ENCODE measurements at regions not wholly inside any gene's neighbourhood (a gene's known extent, or its start where the extent isn't known, plus 50 kb on each side); places are given as distances from the start of the nearest gene placed in this dataset.

GRCh38 chr10:3689871-3690510, 95.0 kb downstream of the KLF6 start:
- no peak for DNase-seq

- no peak for DNase-seq
Observed at GRCh38 chr10:3687510-3688081, 97.4 kb downstream of the KLF6 start.

- no peak for DNase-seq
Observed at GRCh38 chr10:3685384-3685783, 99.6 kb downstream of the KLF6 start.

- DNase-seq: no peak
Observed at GRCh38 chr10:3684891-3685290, 100.1 kb downstream of the KLF6 start.

- DNase-seq: no peak
Observed at GRCh38 chr10:3683560-3683959, 101.4 kb downstream of the KLF6 start.

GRCh38 chr10:3682745-3683144, 102.3 kb downstream of the KLF6 start:
- no peak for DNase-seq

- no peak for DNase-seq
Observed at GRCh38 chr10:3681642-3682554, 103.1 kb downstream of the KLF6 start.

GRCh38 chr10:3679950-3680629, 104.9 kb downstream of the KLF6 start:
- no peak for DNase-seq

- no peak for DNase-seq
Observed at GRCh38 chr10:3678629-3679227, 106.3 kb downstream of the KLF6 start.

- DNase-seq: no peak
Observed at GRCh38 chr10:3676564-3676963, 108.4 kb downstream of the KLF6 start.

- DNase-seq: no peak
Observed at GRCh38 chr10:3672220-3672619, 112.8 kb downstream of the KLF6 start.

GRCh38 chr10:3671386-3671955, 113.5 kb downstream of the KLF6 start:
- no peak for DNase-seq

GRCh38 chr10:3668966-3669330, 116.1 kb downstream of the KLF6 start:
- no peak for DNase-seq

- no peak for DNase-seq
Observed at GRCh38 chr10:3668276-3668965, 116.6 kb downstream of the KLF6 start.

GRCh38 chr10:3666525-3667302, 118.3 kb downstream of the KLF6 start:
- no peak for DNase-seq

GRCh38 chr10:3665316-3665908, 119.6 kb downstream of the KLF6 start:
- DNase-seq: no peak

- no peak for DNase-seq
Observed at GRCh38 chr10:3662775-3663174, 122.2 kb downstream of the KLF6 start.

GRCh38 chr10:3661271-3661670, 123.7 kb downstream of the KLF6 start:
- no peak for DNase-seq

- no peak for DNase-seq
Observed at GRCh38 chr10:3660753-3661152, 124.3 kb downstream of the KLF6 start.

- DNase-seq: no peak
Observed at GRCh38 chr10:3659203-3659917, 125.6 kb downstream of the KLF6 start.
